ENCODE measurements at regions not wholly inside any gene's neighbourhood (a gene's known extent, or its start where the extent isn't known, plus 50 kb on each side); places are given as distances from the start of the nearest gene placed in this dataset.
A peak's percentile ranks its signal among the peaks of the same experiment; 100 is the strongest.

DNA sequence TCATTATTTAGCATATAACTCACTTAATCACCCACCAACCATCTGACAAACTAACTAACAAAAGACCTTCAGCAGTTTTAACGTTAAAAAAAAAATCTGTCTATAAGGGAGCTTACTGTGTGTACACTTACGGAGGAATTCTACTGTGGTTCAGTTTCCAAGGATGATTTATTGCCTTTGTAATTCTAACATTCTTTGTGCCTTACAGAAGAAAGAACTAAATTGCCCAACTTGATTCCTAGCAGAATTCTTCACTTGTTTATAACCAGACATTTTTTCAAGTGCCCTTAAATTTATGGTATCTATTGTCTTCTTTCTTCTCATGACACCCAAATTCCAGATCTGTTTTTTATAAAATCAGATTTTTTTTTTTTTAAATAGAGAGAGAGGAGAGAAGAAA, 119.7 kb upstream of the IGSF10 start:
- no peaks in the 10 kb centered on the region for H3K27me3 ChIP-seq
- TF ChIP-seq, protein P1, sequence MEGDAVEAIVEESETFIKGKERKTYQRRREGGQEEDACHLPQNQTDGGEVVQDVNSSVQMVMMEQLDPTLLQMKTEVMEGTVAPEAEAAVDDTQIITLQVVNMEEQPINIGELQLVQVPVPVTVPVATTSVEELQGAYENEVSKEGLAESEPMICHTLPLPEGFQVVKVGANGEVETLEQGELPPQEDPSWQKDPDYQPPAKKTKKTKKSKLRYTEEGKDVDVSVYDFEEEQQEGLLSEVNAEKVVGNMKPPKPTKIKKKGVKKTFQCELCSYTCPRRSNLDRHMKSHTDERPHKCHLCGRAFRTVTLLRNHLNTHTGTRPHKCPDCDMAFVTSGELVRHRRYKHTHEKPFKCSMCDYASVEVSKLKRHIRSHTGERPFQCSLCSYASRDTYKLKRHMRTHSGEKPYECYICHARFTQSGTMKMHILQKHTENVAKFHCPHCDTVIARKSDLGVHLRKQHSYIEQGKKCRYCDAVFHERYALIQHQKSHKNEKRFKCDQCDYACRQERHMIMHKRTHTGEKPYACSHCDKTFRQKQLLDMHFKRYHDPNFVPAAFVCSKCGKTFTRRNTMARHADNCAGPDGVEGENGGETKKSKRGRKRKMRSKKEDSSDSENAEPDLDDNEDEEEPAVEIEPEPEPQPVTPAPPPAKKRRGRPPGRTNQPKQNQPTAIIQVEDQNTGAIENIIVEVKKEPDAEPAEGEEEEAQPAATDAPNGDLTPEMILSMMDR (IDR thresholded peaks at IDR 0.05), result no peak
- no peak for DNase-seq
- peak overlapping the region in 1 of 10 donors; percentile 27 for H3K27ac ChIP-seq
- peaks cover 0 to 9% (median 0%) of the 10 kb centered on the region in 11 donors for H3K9me3 ChIP-seq
- intact Hi-C loops (cut with DNase I), result no loop called here
- peak in 1 of 8 donors; percentile 29 for ATAC-seq
- H3K4me1 ChIP-seq, result no peaks in the 10 kb centered on the region
- 67 to 69% methylated on average over 2 of the region's 2 CpGs for WGBS, 2 donors
- no peak overlapping the region for H3K4me3 ChIP-seq
- H3K36me3 ChIP-seq, result no peaks in the 10 kb centered on the region

DNA sequence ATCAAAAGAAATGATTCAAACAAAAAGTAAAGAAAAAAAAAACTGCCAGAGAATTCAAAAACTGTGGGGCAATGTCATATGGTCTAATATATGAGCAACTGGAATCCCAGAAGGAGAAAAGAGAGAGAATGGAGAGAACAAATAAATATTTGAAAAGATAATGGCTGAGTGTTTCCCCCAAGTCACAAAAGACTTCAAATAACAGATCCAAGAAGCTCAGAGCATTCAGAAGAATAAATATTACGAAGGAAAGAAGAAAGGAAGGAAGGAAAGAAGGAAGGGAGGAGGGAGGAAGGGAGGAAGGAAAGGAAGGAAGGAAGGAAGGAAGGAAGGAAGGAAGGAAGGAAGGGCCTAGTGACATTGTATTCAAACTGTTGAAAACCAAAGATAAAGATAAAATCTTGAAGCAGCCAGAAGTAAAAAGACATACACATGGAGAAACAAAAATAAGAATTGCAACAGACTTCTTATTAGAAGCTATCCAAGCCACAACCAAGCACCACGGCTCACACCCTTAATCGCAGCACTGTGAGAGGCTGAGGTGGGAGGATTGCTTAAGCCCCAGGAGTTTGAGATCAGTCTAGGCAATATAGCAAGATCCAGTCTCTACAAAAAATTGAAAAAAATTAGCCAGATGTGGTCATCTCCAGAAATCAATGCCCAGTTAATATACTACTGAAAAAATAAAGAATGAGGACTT, 118.9 kb upstream of the IGSF10 start:
- Histone ChIP-seq H3K27me3 (no peaks in the 10 kb centered on the region), H3K36me3 (no peaks in the 10 kb centered on the region), H3K27ac (peak overlapping the region in 1 of 10 donors; percentile 27), H3K9me3 (peaks cover 0 to 9% (median 0%) of the 10 kb centered on the region in 11 donors), H3K4me1 (no peaks in the 10 kb centered on the region), H3K4me3 (no peak overlapping the region)
- DNase-seq (no peak), ATAC-seq (peak in 2 of 8 donors; percentile 55 to 73)
- WGBS, 2 donors, result 69 to 77% methylated on average over 3 of the region's 3 CpGs
- TF ChIP-seq, protein P1 (IDR thresholded peaks at IDR 0.05), result no peak
- intact Hi-C loops (cut with DNase I), result no loop called here

DNA sequence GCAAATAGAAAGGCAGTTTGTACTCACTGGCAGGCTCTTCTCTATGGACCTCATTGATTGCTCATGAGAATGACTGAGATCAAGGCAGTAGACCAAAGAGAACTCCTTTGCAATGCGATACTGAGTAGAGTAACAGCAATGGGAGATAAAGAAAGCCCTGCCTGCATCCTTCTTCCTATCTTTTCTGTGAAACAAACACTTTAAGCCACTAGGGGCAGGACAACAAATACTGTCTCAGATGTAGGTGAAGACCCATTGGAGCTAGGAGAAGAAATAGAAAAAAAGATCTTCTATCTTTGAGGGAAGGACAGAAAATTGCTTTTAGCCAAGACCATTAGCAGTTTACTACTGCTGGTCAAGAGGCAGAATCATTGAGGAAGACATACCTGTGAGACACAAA, 117.6 kb upstream of the IGSF10 start:
- Histone ChIP-seq H3K4me3 (no peak overlapping the region), H3K36me3 (no peaks in the 10 kb centered on the region), H3K4me1 (no peaks in the 10 kb centered on the region), H3K9me3 (peaks cover 0 to 9% (median 0%) of the 10 kb centered on the region in 11 donors), H3K27ac (no peak overlapping the region), H3K27me3 (no peaks in the 10 kb centered on the region)
- TF ChIP-seq, protein P1 (IDR thresholded peaks at IDR 0.05), result no peak
- ATAC-seq (no peak), DNase-seq (no peak)
- intact Hi-C loops (cut with DNase I), result no loop called here
- 88 to 90% methylated on average over 1 of the region's 1 CpG for WGBS, 2 donors

DNA sequence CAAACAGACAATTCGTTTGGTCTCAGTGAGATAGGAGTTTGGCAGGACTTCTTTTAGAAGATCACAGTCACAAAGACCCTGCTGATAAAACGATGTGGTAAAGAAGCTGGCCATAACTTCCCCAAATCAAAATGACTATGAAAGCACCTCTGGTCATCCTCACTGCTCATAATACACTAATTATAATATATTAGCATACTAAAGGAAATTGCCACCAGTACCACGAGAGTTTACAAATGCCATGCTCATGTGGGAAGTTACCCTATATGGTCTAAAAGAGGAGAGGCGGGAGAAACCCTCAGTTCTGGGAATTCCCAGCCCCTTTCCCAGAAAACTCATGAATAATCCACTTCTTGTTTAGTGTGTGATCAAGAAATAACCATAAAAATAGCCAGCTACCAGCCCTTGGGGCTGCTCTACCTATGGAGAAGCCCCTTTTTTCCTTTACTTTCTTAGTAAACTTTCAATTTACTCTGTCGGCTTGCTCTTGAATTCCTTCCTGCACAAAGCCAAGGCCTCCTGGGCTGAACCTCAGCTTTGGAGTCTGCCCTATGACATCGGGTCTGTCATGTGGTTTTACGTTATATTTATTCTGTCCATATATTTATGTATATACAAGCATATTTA, 115.8 kb upstream of the IGSF10 start:
- ATAC-seq, result no peak
- TF ChIP-seq, protein P1 (IDR thresholded peaks at IDR 0.05), result no peak
- 77 to 85% methylated on average over 7 of the region's 7 CpGs for WGBS, 2 donors

More for the DNA sequence above, 115.8 kb upstream of the IGSF10 start:
- intact Hi-C loops (cut with DNase I), result no loop called here
- no peak for DNase-seq
- H3K4me3 ChIP-seq, result no peak overlapping the region
- no peaks in the 10 kb centered on the region for H3K4me1 ChIP-seq
- H3K9me3 ChIP-seq, result peaks cover 0 to 9% (median 0%) of the 10 kb centered on the region in 11 donors
- no peaks in the 10 kb centered on the region for H3K27me3 ChIP-seq
- no peak overlapping the region for H3K27ac ChIP-seq
- no peaks in the 10 kb centered on the region for H3K36me3 ChIP-seq
